Stimulated activated CD8-positive, alpha-beta memory T cell treated with anti-CD3 and anti-CD28 coated beads, Interleukin-15, amount 100 ng/mL, for 48 hours (primary cell): ENCODE measurements at regions not wholly inside any gene's neighbourhood (a gene's known extent, or its start where the extent isn't known, plus 50 kb on each side); places are given as distances from the start of the nearest gene placed in this dataset.
"Not testable (repeated sequence)": the region's sequence is repeated elsewhere in the genome, so short reads cannot be mapped to it uniquely, and the experiment has no call there.

ENCODE experiments used
- DNase-seq, 2 donors: peaks; one replicate each; pipeline ENCODE4 v3.0.0-alpha.2; 2020; ENCODE audit warnings: low read depth in 2 of 2

- DNase-seq = no peak
Observed at GRCh38 chr16:85513649-85514048, 99.5 kb upstream of the GSE1 start.

- no peak for DNase-seq
Observed at GRCh38 chr16:85514295-85514597, 98.9 kb upstream of the GSE1 start.

- DNase-seq = no peak
Observed at GRCh38 chr16:85514598-85515318, 98.4 kb upstream of the GSE1 start.

GRCh38 chr16:85515319-85515745 is 97.8 kb upstream of the GSE1 start:
- no peak for DNase-seq

GRCh38 chr16:85515830-85516397 is 97.2 kb upstream of the GSE1 start:
- no peak for DNase-seq

GRCh38 chr16:85517154-85517553 is 96.0 kb upstream of the GSE1 start:
- DNase-seq = no peak

GRCh38 chr16:85517563-85518179 is 95.5 kb upstream of the GSE1 start:
- no peak for DNase-seq

GRCh38 chr16:85518398-85519049 is 94.6 kb upstream of the GSE1 start:
- DNase-seq = no peak

GRCh38 chr16:85519050-85519440 is 94.1 kb upstream of the GSE1 start:
- DNase-seq = not testable (repeated sequence)

- no peak for DNase-seq
Observed at GRCh38 chr16:85519540-85520231, 93.4 kb upstream of the GSE1 start.

- DNase-seq = no peak
Observed at GRCh38 chr16:85520853-85521521, 92.1 kb upstream of the GSE1 start.

- DNase-seq = no peak
Observed at GRCh38 chr16:85521552-85522307, 91.4 kb upstream of the GSE1 start.

GRCh38 chr16:85522308-85522841 is 90.7 kb upstream of the GSE1 start:
- no peak for DNase-seq

GRCh38 chr16:85522842-85523601 is 90.1 kb upstream of the GSE1 start:
- DNase-seq = no peak

GRCh38 chr16:85523602-85524364 is 89.3 kb upstream of the GSE1 start:
- no peak for DNase-seq

- no peak for DNase-seq
Observed at GRCh38 chr16:85524365-85524629, 88.8 kb upstream of the GSE1 start.

- no peak for DNase-seq
Observed at GRCh38 chr16:85524630-85525419, 88.3 kb upstream of the GSE1 start.

GRCh38 chr16:85525420-85526184 is 87.5 kb upstream of the GSE1 start:
- DNase-seq = no peak
